DLD1 (cell line): ENCODE measurements at regions not wholly inside any gene's neighbourhood (a gene's known extent, or its start where the extent isn't known, plus 50 kb on each side); places are given as distances from the start of the nearest gene placed in this dataset.

Source experiments
- in situ Hi-C: cut with HindIII; loops from 2 replicates; pipeline ENCODE4 v1.10.0; 2017; ENCODE audit warnings: low sequenced_read_pairs

GRCh38 chr4:14878681-14879080, 123.6 kb upstream of the CPEB2 start:
- in situ Hi-C loops, result no loop called here

GRCh38 chr4:14879683-14880082, 122.6 kb upstream of the CPEB2 start:
- in situ Hi-C loops, result no loop called here

GRCh38 chr4:14880805-14881204, 121.5 kb upstream of the CPEB2 start:
- in situ Hi-C loops, result no loop called here

GRCh38 chr4:14883166-14883565, 119.1 kb upstream of the CPEB2 start:
- in situ Hi-C loops, result no loop called here

- in situ Hi-C loops, result no loop called here
These were observed 118.6 kb upstream of the CPEB2 start for GRCh38 chr4:14883661-14884060.

DNA sequence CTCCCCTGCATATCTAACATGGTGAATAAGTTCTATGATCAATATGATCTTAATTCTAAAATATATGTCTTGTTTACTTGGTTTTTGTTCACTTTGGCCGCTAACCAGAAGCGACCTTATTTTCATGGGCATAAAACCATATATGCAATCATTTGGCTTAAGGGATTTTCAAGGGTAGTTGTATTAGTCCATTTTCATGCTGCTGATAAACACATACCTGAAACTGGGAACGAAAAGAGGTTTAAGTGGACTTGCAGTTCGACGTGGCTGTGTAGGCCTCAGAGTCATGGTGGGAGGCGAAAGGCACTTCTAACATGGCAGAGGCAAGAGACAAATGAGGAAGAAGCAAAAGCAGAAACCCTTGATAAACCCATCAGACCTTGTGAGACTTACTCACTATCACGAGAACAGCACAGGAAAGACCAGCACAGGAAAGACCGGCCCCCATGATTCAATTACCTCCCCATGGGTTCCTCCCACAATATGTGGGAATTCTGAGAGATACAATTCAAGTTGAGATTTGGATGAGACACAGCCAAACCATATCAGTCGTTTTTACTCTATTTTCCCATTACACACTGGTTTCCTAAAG, 114.3 kb upstream of the CPEB2 start:
- in situ Hi-C loops, result no loop called here

GRCh38 chr4:14888790-14889572, 113.3 kb upstream of the CPEB2 start:
- in situ Hi-C loops, result no loop called here

DNA sequence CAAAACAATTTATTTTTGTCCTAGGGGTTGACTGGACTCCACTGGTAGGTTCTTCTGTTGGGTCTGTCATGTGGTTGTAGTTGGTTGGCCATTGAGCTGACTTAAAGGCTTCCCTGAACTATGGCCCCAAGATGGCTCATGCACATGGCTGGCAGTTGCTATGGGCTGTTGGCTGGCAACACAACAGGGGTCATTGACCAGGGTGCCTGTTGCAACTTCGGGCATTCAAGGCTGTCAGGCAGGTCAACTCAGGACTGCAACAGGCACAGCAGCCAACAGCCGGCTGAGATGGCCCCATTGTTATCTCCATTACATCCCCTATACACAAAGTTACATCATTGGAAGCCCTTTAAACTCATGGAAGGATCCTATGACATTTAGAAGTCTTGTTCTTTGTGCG, 109.7 kb upstream of the CPEB2 start:
- in situ Hi-C loops, result no loop called here

DNA sequence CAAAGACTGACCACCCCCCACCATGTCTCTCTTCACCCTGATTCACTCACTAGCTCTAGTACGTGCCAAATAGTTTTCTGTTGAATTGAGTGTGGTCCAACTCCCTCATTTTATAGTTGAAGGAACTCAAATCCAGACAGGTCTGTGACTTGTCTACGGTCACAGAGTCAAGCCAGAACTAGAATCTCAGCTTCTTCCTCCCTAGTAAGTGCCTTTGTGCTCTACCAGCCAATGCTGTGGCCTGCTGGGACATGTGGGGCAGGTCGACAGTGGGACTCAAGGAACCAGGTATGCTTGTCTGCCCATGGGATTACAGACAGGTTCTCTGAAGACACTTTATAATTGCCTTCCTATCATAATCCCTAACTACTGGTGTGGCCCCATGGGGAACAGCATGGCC, 108.6 kb upstream of the CPEB2 start:
- in situ Hi-C loops, result no loop called here

DNA sequence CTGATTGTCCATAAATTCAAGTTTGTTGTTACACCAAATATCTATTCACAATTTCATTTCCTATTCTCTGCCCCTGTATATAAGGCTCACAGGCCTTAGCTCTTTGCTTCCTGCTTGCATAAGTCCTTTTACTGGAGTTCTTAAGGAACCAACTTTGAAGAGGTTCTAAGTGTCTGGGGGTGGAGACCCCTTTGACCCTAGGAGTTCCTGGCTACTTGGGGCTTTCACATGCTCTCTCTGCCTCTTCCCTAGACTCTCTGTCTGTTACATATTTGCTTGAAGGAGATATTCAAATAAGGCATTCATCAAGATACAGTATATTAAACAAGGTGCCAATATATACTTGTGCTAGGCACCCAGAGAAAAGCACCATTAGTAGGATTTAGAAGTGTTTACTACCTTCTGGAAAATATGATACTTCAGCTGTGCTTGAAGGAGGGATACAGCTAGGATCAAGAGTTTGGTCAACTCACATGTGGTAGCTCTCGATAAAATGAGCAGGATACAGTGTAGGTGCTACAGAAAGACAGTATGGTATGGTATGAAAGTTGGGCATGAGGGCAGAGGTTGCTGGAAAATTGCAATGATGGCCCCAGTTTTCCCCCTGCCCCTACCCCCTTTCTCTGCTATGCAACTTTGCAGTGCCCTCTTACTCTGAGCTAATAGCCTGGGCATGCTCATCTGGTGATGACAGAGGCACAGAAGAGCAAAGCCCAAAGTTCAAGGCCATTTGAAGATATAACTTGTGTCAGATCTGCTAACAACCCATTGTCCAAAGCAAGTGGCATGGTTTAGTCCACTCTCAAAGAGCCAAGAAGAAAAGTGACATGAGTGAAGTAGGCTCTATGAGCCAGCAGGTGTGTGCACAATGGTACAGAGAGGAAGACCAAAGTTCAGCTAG, 107.6 kb upstream of the CPEB2 start:
- in situ Hi-C loops, result no loop called here

DNA sequence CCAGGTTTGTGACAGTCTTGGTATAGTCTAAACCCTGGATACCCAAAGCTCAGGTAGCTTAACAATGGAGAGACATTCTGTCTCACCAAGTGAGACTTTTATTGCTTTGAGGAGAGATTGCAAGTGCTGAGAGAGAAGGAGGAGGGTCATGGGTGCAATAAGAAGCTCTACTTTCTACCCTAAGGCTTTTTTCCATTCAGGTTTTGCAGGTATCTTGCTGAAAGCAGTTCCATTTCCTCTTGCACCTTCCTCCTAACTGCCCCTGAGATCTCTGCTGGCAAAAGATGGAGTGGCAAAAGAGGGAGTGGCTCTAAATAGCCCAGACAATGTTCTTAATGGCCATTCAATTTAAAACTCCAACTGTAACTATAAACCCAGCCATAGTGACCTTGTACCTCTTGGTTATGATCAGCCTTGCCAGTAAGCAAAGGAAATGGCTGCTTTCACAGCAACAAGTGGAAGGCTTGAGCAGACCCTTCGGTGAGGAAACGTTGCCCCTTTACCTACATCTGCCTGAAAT, 105.6 kb upstream of the CPEB2 start:
- in situ Hi-C loops, result no loop called here

DNA sequence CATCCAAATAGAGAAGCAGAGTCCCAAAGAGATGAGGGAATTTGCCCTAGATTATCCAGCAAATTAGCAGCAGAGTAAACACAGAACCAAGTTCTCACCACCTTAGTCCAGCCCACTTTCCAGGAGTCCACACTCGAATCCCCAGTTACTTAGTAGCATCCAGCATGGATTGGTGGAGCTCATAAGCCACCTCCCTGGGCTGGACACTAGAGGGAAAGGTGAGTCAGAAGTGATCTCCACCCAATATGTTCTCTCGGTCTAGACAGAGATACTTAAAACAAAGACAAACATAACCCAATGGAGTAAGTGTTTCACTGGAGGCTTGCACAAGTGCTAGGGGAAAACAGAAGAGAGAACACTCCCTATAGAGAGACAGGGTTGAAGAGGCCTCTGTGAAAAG, 105.1 kb upstream of the CPEB2 start:
- in situ Hi-C loops, result no loop called here

- in situ Hi-C loops, result no loop called here
These were observed 103.3 kb upstream of the CPEB2 start for GRCh38 chr4:14898989-14899388.

DNA sequence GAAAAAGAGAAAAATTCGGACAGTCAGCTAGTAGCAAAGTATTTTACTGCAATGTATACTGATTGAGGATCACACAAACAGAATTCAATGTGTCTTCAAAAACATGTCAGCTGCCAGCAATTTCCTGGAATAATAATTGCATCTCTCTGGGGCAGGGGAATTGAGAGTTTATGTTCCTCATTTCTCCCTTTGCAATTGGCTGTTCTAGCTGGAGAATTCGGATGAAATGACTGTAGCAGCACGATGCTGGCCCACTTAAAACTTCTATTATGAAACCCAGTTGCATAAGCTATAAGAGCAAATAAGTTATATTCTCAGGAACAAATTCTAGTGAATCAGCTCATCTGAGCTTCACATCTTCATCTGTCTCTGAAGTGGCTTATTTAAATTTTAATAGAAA, 99.9 kb upstream of the CPEB2 start:
- in situ Hi-C loops, result no loop called here

- in situ Hi-C loops, result no loop called here
These were observed 99.0 kb upstream of the CPEB2 start for GRCh38 chr4:14903321-14903720.

- in situ Hi-C loops, result no loop called here
These were observed 95.5 kb upstream of the CPEB2 start for GRCh38 chr4:14906805-14907204.

GRCh38 chr4:14908635-14909034, 93.6 kb upstream of the CPEB2 start:
- in situ Hi-C loops, result no loop called here

DNA sequence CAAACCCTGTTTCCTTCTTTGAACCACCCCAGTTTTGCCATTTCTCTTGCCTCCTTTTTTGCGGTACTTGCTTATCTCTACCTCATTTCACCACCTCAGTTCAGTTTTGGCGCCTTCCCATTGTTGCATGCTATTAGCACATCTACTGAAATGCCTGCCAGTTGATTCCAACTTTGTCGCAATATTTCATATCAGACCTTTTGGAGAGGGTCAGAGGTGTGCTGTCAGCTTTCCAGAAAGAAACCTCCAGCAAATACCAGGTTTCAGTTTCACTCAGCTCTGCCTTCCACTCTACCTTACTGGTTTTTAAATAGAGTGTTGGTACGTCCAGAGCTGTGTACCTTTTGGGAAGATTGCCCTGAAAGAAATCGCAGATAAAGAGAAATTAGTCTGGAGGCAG, 91.9 kb upstream of the CPEB2 start:
- in situ Hi-C loops, result no loop called here

GRCh38 chr4:14912426-14912825, 89.9 kb upstream of the CPEB2 start:
- in situ Hi-C loops, result no loop called here

GRCh38 chr4:14915018-14915417, 87.3 kb upstream of the CPEB2 start:
- in situ Hi-C loops, result no loop called here

DNA sequence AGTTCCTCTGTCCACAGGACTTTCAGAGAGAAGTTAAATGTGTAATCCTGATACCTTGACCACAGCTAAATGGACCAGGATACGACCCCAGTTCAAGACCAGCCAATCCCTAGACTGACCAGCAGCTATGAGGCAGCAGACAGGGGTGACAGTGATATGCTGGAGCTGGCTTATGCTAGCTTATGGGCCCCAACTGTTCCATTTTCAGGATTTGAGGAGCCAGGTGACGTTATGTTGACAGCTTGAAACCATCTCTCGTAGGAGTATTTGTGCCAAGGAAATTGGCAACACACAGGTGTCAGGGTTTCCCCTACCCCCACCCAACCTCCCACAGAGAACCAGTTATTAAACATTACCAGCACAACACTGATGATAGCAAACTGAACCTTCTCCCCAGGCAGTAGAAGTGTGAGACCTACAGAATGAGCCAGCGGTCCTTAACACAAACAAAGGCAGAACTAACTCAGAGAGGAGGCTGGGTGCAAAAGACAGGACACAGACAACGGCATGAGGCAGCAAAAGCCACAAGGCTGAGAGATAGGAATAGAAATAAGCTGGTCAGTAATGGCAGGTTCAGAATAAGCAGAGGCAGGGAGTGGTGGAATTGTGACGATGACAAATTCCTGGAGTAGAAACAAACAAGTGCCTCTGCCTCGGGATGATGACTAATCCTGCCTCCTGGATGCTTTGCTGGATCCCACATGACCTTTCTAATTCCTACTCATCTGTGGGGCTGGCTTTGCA, 85.6 kb upstream of the CPEB2 start:
- in situ Hi-C loops, result no loop called here
